ENCODE measurements at regions not wholly inside any gene's neighbourhood (a gene's known extent, or its start where the extent isn't known, plus 50 kb on each side); places are given as distances from the start of the nearest gene placed in this dataset.

GRCh38 chr19:28606269-28607032, 606.5 kb downstream of the UQCRFS1 start:
- TF ChIP-seq CTCF (conservative IDR thresholded peaks at IDR 0.05) (no peak), EZH2 (IDR thresholded peaks at IDR 0.05; ENCODE audit: low read depth) (no peak)

Measured in PC-9 (cell line).